T-helper 1 cell treated with Interleukin-12 subunit alpha and Interleukin-12 subunit beta and Interleukin-4 antibody, amounts not matched to agents 30 μg/mL and 1 μg/mL, for 36 hours (primary cell): ENCODE measurements at regions not wholly inside any gene's neighbourhood (a gene's known extent, or its start where the extent isn't known, plus 50 kb on each side); places are given as distances from the start of the nearest gene placed in this dataset.
"Not testable (repeated sequence)": the region's sequence is repeated elsewhere in the genome, so short reads cannot be mapped to it uniquely, and the experiment has no call there.

Source experiments
- H3K27ac Mint-ChIP-seq: one replicate; pipeline ENCODE4 v1.8.0; 2021; ENCODE audit warnings: mild to moderate bottlenecking, mixed read lengths
- H3K27me3 Mint-ChIP-seq: one replicate; pipeline ENCODE4 v1.8.0; 2021; ENCODE audit warnings: low read depth, mixed read lengths
- H3K36me3 Mint-ChIP-seq: one replicate; pipeline ENCODE4 v1.8.0; 2021; ENCODE audit warnings: low read depth, mixed read lengths
- H3K4me1 Mint-ChIP-seq: one replicate; pipeline ENCODE4 v1.8.0; 2021; ENCODE audit warnings: low read depth, mixed read lengths
- H3K4me3 Mint-ChIP-seq: one replicate; pipeline ENCODE4 v1.8.0; 2021; ENCODE audit warnings: mild to moderate bottlenecking, moderate library complexity, mixed read lengths
- H3K9me3 Mint-ChIP-seq: one replicate; pipeline ENCODE4 v1.8.0; 2021; ENCODE audit warnings: mixed read lengths

DNA sequence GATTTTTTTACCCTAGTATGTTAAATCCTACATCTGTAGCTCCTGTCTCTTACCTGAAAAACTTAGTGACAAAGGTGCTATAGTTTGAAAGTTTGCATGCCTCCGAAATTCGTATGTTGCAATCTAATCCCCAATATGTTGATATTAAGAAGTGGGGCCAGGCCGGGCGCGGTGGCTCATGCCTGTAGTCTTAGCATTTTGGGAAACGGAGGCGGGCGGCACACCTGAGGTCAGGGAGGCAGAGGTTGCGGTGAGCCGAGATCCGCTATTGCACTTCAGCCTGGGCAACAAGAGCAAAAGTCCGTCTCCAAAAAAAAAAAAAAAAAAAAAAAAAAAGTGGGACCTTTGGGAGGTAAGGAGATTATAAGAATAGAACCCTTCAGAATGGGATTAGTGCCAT is 471.3 kb upstream of the TECRL start:
- Mint-ChIP-seq H3K4me3 (no peak overlapping the region), H3K9me3 (peaks cover 9% of the 10 kb centered on the region), H3K4me1 (peaks cover 9% of the 10 kb centered on the region), H3K27ac (no peak overlapping the region), H3K36me3 (no peaks in the 10 kb centered on the region), H3K27me3 (no peaks in the 10 kb centered on the region)

DNA sequence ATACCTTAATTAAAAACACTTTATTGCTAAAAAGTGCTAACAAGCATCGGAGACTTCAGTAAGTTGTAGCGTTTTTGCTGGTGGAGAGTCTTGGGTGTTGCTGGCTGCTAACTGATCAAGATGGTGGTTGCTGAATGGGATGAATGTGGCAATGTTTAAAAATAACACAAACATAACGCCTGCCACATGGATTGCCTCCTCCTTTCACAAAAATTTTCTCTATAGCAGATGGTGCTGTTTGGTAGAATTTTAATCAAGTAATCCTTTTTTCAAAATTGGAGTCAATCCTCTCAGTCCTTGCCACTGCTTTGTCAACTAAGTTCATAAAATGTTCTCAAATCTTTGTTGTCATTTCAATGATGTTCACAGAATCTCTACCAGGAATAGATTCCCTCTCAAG is 466.8 kb upstream of the TECRL start:
- no peaks in the 10 kb centered on the region for H3K4me1 Mint-ChIP-seq

DNA sequence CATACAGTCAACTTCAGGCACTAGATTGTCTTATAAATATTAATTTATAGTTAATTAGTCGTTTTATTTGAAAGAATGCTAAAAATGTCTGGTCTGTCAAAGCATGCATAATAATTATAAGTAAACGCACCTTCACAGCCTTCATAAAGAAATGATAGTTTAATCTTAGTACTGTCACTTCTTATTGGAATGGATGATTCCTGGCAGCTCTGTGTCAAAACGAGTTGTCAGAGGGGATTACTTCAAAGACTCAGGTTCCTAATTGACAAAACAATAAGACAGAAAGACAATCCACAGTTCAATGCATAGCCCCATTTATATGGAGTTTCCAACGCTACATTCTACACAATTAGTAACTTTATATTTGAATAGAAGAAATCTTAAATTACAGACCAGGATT is 461.3 kb upstream of the TECRL start:
- no peaks in the 10 kb centered on the region for H3K4me1 Mint-ChIP-seq
- H3K36me3 Mint-ChIP-seq, result no peaks in the 10 kb centered on the region
- H3K27me3 Mint-ChIP-seq, result no peaks in the 10 kb centered on the region
- H3K4me3 Mint-ChIP-seq, result no peak overlapping the region
- peaks cover 16% of the 10 kb centered on the region for H3K9me3 Mint-ChIP-seq
- H3K27ac Mint-ChIP-seq, result no peak overlapping the region

More for the DNA sequence above, 466.8 kb upstream of the TECRL start:
- Mint-ChIP-seq H3K36me3 (no peaks in the 10 kb centered on the region), H3K9me3 (peaks cover 12% of the 10 kb centered on the region), H3K4me3 (no peak overlapping the region), H3K27me3 (no peaks in the 10 kb centered on the region), H3K27ac (no peak overlapping the region)

DNA sequence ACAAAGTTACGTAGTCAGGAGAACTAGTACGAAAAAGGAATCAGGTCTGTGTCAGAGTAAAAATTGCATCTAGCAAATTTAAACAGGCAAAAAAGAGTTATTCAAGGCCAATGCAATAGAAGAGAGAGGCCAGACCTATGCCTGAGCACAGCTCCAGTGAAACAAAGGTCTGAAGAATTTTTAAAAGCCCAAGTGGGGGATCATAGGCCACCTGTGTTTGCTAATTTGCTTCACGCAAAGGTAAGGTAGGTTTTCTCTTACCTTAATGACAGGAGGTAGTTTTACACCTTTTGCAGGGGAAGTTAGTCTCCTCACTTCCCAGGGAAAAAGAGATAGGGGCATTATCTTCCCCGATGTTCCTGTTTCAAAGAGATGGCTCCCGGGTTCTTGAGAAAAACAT is 448.6 kb upstream of the TECRL start:
- Mint-ChIP-seq H3K4me1 (no peaks in the 10 kb centered on the region), H3K27ac (no peak overlapping the region), H3K9me3 (no peaks in the 10 kb centered on the region), H3K27me3 (no peaks in the 10 kb centered on the region), H3K36me3 (no peaks in the 10 kb centered on the region), H3K4me3 (no peak overlapping the region)

DNA sequence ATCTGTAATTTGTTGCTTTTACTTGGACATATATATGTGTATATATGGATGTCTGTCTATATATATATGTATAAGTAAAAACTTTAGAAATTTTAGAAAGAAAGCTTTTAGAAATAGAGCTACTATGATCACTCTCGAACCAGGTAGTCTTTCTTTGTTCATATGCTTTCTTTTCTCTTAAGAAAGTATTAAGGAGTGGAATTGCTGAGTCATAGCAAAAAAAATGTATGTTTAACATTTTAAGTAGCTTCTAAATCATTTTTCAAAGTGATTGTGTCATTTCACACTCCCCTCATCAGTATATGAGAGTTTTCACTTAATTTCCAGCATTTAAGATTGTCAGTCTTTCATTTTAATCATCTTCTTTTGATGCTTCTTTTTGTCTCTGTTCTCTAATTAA is 447.9 kb upstream of the TECRL start:
- H3K9me3 Mint-ChIP-seq, result no peaks in the 10 kb centered on the region
- no peaks in the 10 kb centered on the region for H3K4me1 Mint-ChIP-seq
- no peak overlapping the region for H3K27ac Mint-ChIP-seq
- no peaks in the 10 kb centered on the region for H3K27me3 Mint-ChIP-seq
- H3K4me3 Mint-ChIP-seq, result no peak overlapping the region
- no peaks in the 10 kb centered on the region for H3K36me3 Mint-ChIP-seq

DNA sequence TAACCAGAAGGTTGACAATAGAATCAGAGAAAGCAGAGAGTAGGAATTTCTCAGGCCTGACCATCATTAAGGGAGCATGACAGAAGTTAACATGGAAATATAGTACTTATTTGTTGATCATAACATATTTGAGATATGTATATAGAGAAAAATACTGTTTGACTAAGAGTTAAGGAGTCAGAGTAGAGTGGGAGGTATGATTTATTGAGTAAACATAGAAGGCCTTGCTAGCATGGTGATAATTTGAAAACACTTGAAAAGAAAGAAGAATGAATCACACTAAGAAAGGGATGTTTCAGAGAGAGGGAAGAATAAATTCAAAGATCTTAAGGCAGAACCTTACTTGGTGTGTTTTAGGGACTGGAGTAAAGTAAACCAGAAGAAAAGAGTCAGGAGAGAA is 437.2 kb upstream of the TECRL start:
- no peak overlapping the region for H3K4me3 Mint-ChIP-seq

DNA sequence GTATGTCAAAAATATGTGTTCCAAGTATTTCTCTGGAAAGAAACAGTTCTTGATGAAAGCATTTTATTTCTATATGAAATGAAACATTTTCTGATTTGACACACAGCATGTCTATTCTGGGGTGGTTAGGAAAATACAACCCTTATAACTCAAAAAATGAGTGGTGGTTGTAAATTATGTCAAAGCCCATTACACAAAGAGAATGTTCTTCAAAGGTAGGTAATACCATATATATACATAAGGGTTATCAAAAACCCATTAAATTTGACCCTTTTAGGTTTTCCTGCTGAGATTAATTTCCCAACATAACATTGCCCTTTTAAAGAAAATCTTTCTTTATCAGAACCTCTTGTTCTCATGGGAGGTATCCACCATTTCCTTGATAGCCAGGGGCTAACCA is 420.5 kb upstream of the TECRL start:
- Mint-ChIP-seq H3K4me3 (no peak overlapping the region), H3K27ac (no peak overlapping the region), H3K27me3 (no peaks in the 10 kb centered on the region), H3K36me3 (no peaks in the 10 kb centered on the region), H3K4me1 (no peaks in the 10 kb centered on the region), H3K9me3 (peaks cover 8% of the 10 kb centered on the region)

More for the DNA sequence above, 437.2 kb upstream of the TECRL start:
- Mint-ChIP-seq H3K36me3 (no peaks in the 10 kb centered on the region), H3K27me3 (no peaks in the 10 kb centered on the region), H3K27ac (no peak overlapping the region), H3K9me3 (no peaks in the 10 kb centered on the region), H3K4me1 (no peaks in the 10 kb centered on the region)

DNA sequence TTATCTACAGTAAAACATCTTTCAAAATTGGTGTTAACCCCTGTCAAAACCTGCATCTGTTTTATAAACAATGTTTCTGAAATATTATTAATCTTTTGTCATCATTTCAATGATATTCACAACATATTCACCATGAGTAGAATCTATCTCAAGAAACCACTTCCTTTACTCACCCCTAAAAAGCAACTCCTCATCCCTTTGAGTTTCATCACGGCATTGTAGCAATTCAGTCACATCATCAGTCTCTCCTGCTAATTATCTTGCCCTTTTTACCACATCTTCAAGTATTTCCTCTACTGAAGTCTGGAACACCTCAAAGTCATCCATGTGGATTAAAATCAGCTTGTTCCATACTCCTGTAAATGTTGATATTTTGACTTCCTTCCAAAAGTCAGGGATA is 415.3 kb upstream of the TECRL start:
- H3K27ac Mint-ChIP-seq, result no peak overlapping the region
- H3K4me1 Mint-ChIP-seq, result no peaks in the 10 kb centered on the region
- no peak overlapping the region for H3K4me3 Mint-ChIP-seq
- no peaks in the 10 kb centered on the region for H3K9me3 Mint-ChIP-seq
- H3K36me3 Mint-ChIP-seq, result no peaks in the 10 kb centered on the region
- no peaks in the 10 kb centered on the region for H3K27me3 Mint-ChIP-seq

DNA sequence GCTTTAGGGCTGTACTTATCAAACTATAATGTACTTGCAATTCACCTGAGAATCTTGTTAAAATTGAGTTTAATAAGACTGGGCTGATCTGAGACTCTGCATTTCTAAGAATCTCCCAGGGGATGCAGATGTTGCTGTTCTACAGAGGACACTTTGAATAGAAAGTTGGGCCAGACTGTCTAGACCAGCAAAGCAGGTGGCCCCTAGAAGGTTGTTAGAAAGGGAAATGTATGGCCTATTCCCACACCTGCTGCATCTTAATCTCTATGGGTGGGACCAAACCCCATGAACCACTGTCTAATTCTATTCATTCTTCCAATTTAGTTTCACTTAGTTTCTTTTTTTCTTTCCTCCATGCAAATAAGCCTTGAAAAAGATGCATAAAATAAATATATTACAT is 413.2 kb upstream of the TECRL start:
- Mint-ChIP-seq H3K4me3 (no peak overlapping the region), H3K9me3 (no peaks in the 10 kb centered on the region), H3K27me3 (no peaks in the 10 kb centered on the region), H3K27ac (no peak overlapping the region), H3K36me3 (no peaks in the 10 kb centered on the region), H3K4me1 (no peaks in the 10 kb centered on the region)

DNA sequence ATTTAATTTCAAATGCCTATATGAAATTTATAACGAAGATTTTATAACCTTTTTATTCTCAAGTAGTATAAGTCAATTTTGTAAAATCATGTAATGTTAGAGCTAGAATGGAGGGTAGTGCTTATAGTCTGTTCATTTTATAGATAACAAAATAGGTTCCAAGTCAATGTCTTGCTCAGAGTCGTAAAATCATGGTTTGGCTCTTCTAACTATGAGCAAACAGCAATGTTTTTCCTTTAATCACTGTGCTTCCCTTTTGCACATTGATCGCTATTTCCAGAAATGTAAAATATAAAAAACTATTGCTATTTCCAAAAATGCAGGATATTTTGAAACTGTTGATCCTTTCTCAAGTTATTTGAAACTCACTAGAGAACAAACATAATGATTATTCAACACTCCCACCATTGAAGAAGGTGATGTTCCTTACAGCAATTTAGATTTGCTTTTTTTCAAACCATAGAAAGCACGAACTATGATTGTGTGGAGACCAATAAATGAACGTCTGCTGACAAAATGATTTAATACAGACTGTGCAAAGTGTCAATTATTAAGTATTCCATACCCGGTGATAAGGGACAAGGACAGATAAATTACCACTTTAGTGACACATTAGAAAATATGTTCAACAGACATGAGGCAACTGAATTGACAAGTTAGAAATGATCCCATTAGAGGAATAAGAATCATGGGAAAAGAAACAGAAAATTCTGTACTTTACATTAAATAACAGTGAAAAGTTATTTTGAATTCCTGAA is 412.1 kb upstream of the TECRL start:
- no peak overlapping the region for H3K4me3 Mint-ChIP-seq
- H3K27me3 Mint-ChIP-seq, result no peaks in the 10 kb centered on the region
- H3K9me3 Mint-ChIP-seq, result no peaks in the 10 kb centered on the region
- H3K4me1 Mint-ChIP-seq, result no peaks in the 10 kb centered on the region
- no peak overlapping the region for H3K27ac Mint-ChIP-seq
- H3K36me3 Mint-ChIP-seq, result no peaks in the 10 kb centered on the region

DNA sequence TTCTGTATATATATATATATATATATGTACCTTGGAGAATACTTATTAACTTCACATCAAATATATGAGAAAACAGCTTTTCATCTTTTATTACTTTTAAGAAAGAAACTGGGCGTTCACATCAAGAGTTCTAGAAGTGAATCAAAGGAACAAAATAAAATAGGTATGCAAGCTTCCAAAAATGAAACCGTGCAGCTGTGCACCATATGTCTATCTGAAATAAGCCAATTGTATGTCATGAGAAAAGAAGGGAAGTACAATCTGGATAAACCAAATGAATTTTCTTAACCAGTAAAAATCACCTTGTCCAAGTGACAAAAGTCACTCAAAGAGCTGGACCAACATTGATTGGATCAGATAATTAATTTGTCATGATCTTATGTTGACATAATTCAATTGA is 405.4 kb upstream of the TECRL start:
- Mint-ChIP-seq H3K36me3 (no peaks in the 10 kb centered on the region), H3K9me3 (no peaks in the 10 kb centered on the region), H3K4me1 (no peaks in the 10 kb centered on the region), H3K27ac (no peak overlapping the region), H3K27me3 (no peaks in the 10 kb centered on the region), H3K4me3 (no peak overlapping the region)

DNA sequence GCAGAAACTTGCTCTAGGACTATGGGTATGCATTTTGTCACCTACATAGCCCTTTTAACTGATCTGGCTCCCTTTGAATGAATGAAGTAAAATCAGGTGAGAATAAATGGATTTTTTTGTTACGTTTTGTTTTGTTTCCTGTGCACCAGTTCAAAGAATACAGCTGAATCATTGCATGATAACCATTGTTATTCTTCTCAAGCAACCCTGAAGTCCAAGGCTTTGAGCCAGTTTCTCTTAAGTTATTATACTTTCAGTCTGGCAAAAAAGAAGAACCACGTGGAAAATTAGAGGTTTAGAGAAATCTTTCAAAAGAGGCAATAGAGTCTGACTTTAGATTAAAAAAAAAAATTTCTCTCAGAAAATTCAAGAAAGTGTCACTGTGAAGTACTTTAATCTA is 398.6 kb upstream of the TECRL start:
- Mint-ChIP-seq H3K9me3 (peaks cover 7% of the 10 kb centered on the region), H3K4me1 (no peaks in the 10 kb centered on the region), H3K36me3 (no peaks in the 10 kb centered on the region), H3K27me3 (no peaks in the 10 kb centered on the region), H3K4me3 (no peak overlapping the region), H3K27ac (no peak overlapping the region)

DNA sequence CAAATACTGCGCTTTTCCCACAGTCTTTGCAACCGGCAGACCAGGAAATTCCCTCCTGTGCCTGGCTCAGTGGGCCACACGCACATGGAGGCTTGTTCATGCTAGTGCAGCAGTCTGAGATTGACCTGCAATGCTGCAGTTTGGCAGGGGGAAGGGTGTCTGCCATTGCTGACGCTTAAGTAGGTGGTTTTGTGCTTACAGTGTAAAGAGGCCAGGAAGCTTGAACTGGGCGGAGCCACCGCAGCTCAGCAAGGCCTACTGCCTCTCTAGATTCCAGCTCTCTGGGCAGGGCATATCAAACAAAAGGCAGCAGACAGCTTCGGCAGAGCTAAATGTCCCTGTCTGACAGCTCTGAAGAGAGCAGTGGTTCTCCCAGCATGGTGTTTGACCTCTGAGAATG is 390.5 kb upstream of the TECRL start:
- no peak overlapping the region for H3K27ac Mint-ChIP-seq
- no peak overlapping the region for H3K4me3 Mint-ChIP-seq
- peaks cover 5% of the 10 kb centered on the region for H3K9me3 Mint-ChIP-seq
- H3K36me3 Mint-ChIP-seq, result no peaks in the 10 kb centered on the region
- no peaks in the 10 kb centered on the region for H3K4me1 Mint-ChIP-seq
- no peaks in the 10 kb centered on the region for H3K27me3 Mint-ChIP-seq

DNA sequence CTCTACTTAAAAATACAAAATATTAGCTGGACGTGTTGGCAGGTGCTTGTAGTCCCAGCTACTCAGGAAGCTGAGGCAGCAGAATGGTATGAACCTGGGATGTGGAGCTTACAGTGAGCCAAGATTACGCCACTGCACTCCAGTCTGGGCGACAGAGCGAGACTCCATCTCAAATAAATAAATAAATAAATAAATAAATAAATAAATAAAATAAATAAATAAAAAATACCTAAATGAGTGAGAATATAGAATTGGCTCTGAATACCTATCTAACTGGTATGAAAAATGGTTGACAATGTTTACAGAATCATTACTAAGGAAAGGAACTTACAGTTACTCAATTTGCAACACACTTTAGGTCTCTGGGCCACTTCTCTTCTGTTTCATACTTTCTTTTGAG is 389.6 kb upstream of the TECRL start:
- H3K4me3 Mint-ChIP-seq, H3K4me1 Mint-ChIP-seq, H3K36me3 Mint-ChIP-seq, H3K27me3 Mint-ChIP-seq, H3K27ac Mint-ChIP-seq, H3K9me3 Mint-ChIP-seq: not testable (repeated sequence)

DNA sequence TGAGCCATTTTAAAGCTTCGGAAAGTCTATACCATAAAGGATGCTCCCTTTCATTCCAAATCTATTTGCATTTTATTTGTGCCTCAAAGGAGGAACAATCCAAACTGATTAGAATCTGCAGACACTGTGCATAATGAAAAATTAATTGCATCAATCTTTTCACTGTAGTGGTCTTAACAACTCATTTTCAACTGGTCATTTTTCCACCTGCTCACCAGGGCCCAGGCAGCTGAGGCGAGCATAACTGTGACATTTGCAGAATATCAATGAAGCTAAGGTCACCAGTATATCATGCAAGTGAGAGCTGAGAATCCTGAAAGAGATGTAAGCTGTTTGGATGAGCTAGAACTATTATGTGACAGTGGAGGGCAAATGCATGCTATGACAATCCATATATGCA is 387.3 kb upstream of the TECRL start:
- Mint-ChIP-seq H3K9me3 (no peaks in the 10 kb centered on the region), H3K4me1 (no peaks in the 10 kb centered on the region), H3K27me3 (no peaks in the 10 kb centered on the region), H3K27ac (no peak overlapping the region), H3K4me3 (no peak overlapping the region), H3K36me3 (no peaks in the 10 kb centered on the region)

DNA sequence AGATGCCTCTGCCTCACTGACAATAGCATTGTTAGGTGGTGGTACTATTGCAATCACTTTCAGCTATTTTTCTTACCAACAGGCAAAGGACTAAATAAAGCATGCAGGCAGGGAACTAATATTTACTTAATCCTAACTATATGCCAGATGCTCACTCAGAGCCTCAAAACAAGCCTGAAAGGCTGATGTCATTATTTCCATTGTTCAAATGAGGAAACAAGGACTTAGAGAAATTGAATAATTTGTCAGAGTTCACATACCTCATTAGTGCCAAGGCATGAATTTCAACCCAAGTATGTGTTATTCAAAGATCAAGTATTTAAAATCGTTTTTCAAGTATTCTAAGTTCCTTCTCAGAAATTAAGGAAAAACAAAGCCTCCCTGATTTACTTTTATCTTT is 374.9 kb upstream of the TECRL start:
- Mint-ChIP-seq H3K27ac (no peak overlapping the region), H3K4me1 (no peaks in the 10 kb centered on the region), H3K27me3 (no peaks in the 10 kb centered on the region), H3K36me3 (no peaks in the 10 kb centered on the region), H3K9me3 (no peaks in the 10 kb centered on the region), H3K4me3 (no peak overlapping the region)
